H9 (cell line): ENCODE measurements at regions not wholly inside any gene's neighbourhood (a gene's known extent, or its start where the extent isn't known, plus 50 kb on each side); places are given as distances from the start of the nearest gene placed in this dataset.

Source experiments
- DNase-seq: peaks from one replicate; pipeline ENCODE4 v3.0.0-alpha.2; 2017
- H2AFZ ChIP-seq: one replicate; pipeline ENCODE4 v1.6.1; 2013; ENCODE audit warnings: mild to moderate bottlenecking, low read length, control low read depth, moderate library complexity
- H2AK5ac ChIP-seq: 2 replicates; pipeline ENCODE4 v1.6.1; 2013; ENCODE audit warnings: low read length, control low read depth, mixed read lengths; ENCODE audit not compliant: insufficient read length
- H2BK120ac ChIP-seq: one replicate; pipeline ENCODE4 v1.6.1; 2013; ENCODE audit warnings: low read depth, mild to moderate bottlenecking, low read length, control low read depth, inconsistent platforms; ENCODE audit not compliant: poor library complexity, severe bottlenecking
- H2BK12ac ChIP-seq: 2 replicates; pipeline ENCODE4 v1.6.1; 2013; ENCODE audit warnings: low read length, control low read depth, mixed read lengths, low read depth; ENCODE audit not compliant: insufficient read length
- H2BK15ac ChIP-seq: 2 replicates; pipeline ENCODE4 v1.6.1; 2013; ENCODE audit warnings: low read depth, low read length, control low read depth
- H2BK20ac ChIP-seq: one replicate; pipeline ENCODE4 v1.6.1; 2013; ENCODE audit warnings: low read depth, mild to moderate bottlenecking, low read length, control low read depth, inconsistent platforms; ENCODE audit not compliant: poor library complexity, severe bottlenecking
- H2BK5ac ChIP-seq: 2 replicates; pipeline ENCODE4 v1.6.1; 2013; ENCODE audit warnings: low read length, control low read depth, mixed read lengths; ENCODE audit not compliant: insufficient read length
- H3K14ac ChIP-seq: 2 replicates; pipeline ENCODE4 v1.6.1; 2013; ENCODE audit warnings: low read length, control low read depth; ENCODE audit not compliant: insufficient read depth
- H3K18ac ChIP-seq: 2 replicates; pipeline ENCODE4 v1.6.1; 2013; ENCODE audit warnings: low read depth, mild to moderate bottlenecking, mixed read lengths, low read length, control low read depth; ENCODE audit not compliant: insufficient read length
- H3K23ac ChIP-seq: 2 replicates; pipeline ENCODE4 v1.6.1; 2013; ENCODE audit warnings: low read length, control low read depth, mixed read lengths, low read depth; ENCODE audit not compliant: insufficient read length
- H3K23me2 ChIP-seq: 2 replicates; pipeline ENCODE4 v1.6.1; 2013; ENCODE audit warnings: low read depth, mild to moderate bottlenecking, mixed read lengths, low read length, control low read depth; ENCODE audit not compliant: insufficient read length, poor library complexity, severe bottlenecking
- H3K27ac ChIP-seq: 2 replicates; pipeline ENCODE4 v1.5.1; 2013; ENCODE audit warnings: low read length, control low read depth, mixed read lengths, low read depth; ENCODE audit not compliant: insufficient read length
- H3K27me3 ChIP-seq: 2 replicates; pipeline ENCODE4 v1.6.1; 2013; ENCODE audit warnings: low read length, control low read depth, inconsistent platforms; ENCODE audit not compliant: insufficient read depth
- H3K4ac ChIP-seq: 2 replicates; pipeline ENCODE4 v1.6.1; 2013; ENCODE audit warnings: low read depth, mild to moderate bottlenecking, control low read depth, inconsistent platforms, low read length, moderate library complexity
- H3K4me1 ChIP-seq: 2 replicates; pipeline ENCODE4 v1.6.1; 2013; ENCODE audit warnings: low read length, control low read depth, inconsistent platforms; ENCODE audit not compliant: insufficient read depth
- H3K4me2 ChIP-seq: 2 replicates; pipeline ENCODE4 v1.6.1; 2013; ENCODE audit warnings: low read length, control low read depth, mixed read lengths; ENCODE audit not compliant: insufficient read length, insufficient read depth
- H3K56ac ChIP-seq: 2 replicates; pipeline ENCODE4 v1.6.1; 2013; ENCODE audit warnings: low read depth, mild to moderate bottlenecking, mixed read lengths, low read length, control low read depth; ENCODE audit not compliant: insufficient read length
- H3K79me1 ChIP-seq: 2 replicates; pipeline ENCODE4 v1.6.1; 2013; ENCODE audit warnings: low read depth, mild to moderate bottlenecking, moderate library complexity, low read length, control low read depth, inconsistent platforms; ENCODE audit not compliant: insufficient read depth, poor library complexity, severe bottlenecking
- H3K79me2 ChIP-seq: 2 replicates; pipeline ENCODE4 v1.6.1; 2013; ENCODE audit warnings: low read length, control low read depth, inconsistent platforms; ENCODE audit not compliant: insufficient read depth
- H3K9ac ChIP-seq: 2 replicates; pipeline ENCODE4 v1.6.1; 2013; ENCODE audit warnings: low read length, control low read depth, mixed read lengths; ENCODE audit not compliant: insufficient read length; ENCODE audit errors: extremely low read depth
- H3K9me3 ChIP-seq: one replicate; pipeline ENCODE4 v1.6.1; 2013; ENCODE audit warnings: low read depth, low read length, inconsistent platforms; ENCODE audit not compliant: control insufficient read depth
- H3T11ph ChIP-seq: one replicate; pipeline ENCODE4 v1.6.1; 2013; ENCODE audit warnings: mild to moderate bottlenecking, low read length, control low read depth, inconsistent platforms
- H4K20me1 ChIP-seq: one replicate; pipeline ENCODE4 v1.6.1; 2013; ENCODE audit not compliant: control insufficient read depth, insufficient read length, insufficient read depth
- H4K5ac ChIP-seq: 2 replicates; pipeline ENCODE4 v1.6.1; 2013; ENCODE audit warnings: low read depth, mild to moderate bottlenecking, mixed read lengths, low read length, control low read depth; ENCODE audit not compliant: insufficient read length
- H4K8ac ChIP-seq: replicated peaks from 2 replicates; pipeline ENCODE4 v1.6.1; 2013; ENCODE audit warnings: low read length, control low read depth, mixed read lengths, low read depth; ENCODE audit not compliant: insufficient read length
- H4K91ac ChIP-seq: 2 replicates; pipeline ENCODE4 v1.6.1; 2013; ENCODE audit warnings: low read depth, mild to moderate bottlenecking, moderate library complexity, mixed read lengths, low read length, control low read depth; ENCODE audit not compliant: insufficient read length
- H3K27ac Mint-ChIP-seq, 3 experiments: 2 replicates in 2 of 3; 3 replicates in 1 of 3; pipeline ENCODE4 v1.8.0; 2020 to 2021; ENCODE audit warnings: mixed read lengths in 3 of 3, mild to moderate bottlenecking in 1 of 3, moderate library complexity in 1 of 3
- H3K27me3 Mint-ChIP-seq: 2 replicates; pipeline ENCODE4 v1.8.0; 2021; ENCODE audit warnings: low read depth, mild to moderate bottlenecking, moderate library complexity, mixed read lengths
- H3K36me3 Mint-ChIP-seq, 3 experiments: 2 replicates in 2 of 3; 3 replicates in 1 of 3; pipeline ENCODE4 v1.8.0; 2020 to 2021; ENCODE audit warnings: low read depth in 3 of 3, mixed read lengths in 3 of 3; ENCODE audit not compliant: insufficient read depth in 1 of 3
- H3K4me1 Mint-ChIP-seq, 2 experiments: 2 replicates each; pipeline ENCODE4 v1.8.0; 2020; ENCODE audit warnings: mixed read lengths in 2 of 2
- H3K4me3 Mint-ChIP-seq, 2 experiments: 2 replicates in 1 of 2; 3 replicates in 1 of 2; pipeline ENCODE4 v1.8.0; 2020 to 2021; ENCODE audit warnings: mild to moderate bottlenecking in 2 of 2, mixed read lengths in 2 of 2, moderate library complexity in 1 of 2
- H3K9me3 Mint-ChIP-seq, 2 experiments: 2 replicates in 1 of 2; 3 replicates in 1 of 2; pipeline ENCODE4 v1.8.0; 2020; ENCODE audit warnings: mild to moderate bottlenecking in 2 of 2, mixed read lengths in 2 of 2, moderate library complexity in 1 of 2
- CTCF ChIP-seq: fragments of 200-600 bp; sonication (generic); conservative IDR thresholded peaks from 3 replicates; pipeline ENCODE4 v1.8.0; 2021; ENCODE audit warnings: antibody characterized with exemption, mild to moderate bottlenecking
- WGBS: extraction: QIAGEN DNeasy Blood & Tissue Kit; methylation state at CpG from one replicate; pipeline ENCODE4 v1.1.7; 2013; ENCODE audit warnings: missing lambda C conversion rate, low lambda C conversion rate, mixed read lengths; ENCODE audit not compliant: insufficient read length; ENCODE audit errors: extremely low coverage; 5-methylcytosine and 5-hydroxymethylcytosine counted together

GRCh38 chr15:98560338-98560737 lies 88.0 kb upstream of the IGF1R start:
- H3K4me3 Mint-ChIP-seq, result no peak overlapping the region
- no CpG with 5 or more reads among the region's 5 CpGs for WGBS
- H3K79me2 ChIP-seq, result no peaks in the 10 kb centered on the region
- H2BK120ac ChIP-seq, result no peak overlapping the region
- H3K9me3 Mint-ChIP-seq, result no peaks in the 10 kb centered on the region; a peak in 1 of 5 replicates
- H3K27ac Mint-ChIP-seq, result no peak overlapping the region
- no peaks in the 10 kb centered on the region for H3K27me3 ChIP-seq
- no peaks in the 10 kb centered on the region for H3K36me3 Mint-ChIP-seq
- no peak overlapping the region for H3K4ac ChIP-seq
- no peak overlapping the region for H3K18ac ChIP-seq
- no peak overlapping the region for H2BK12ac ChIP-seq
- no peaks in the 10 kb centered on the region for H3K79me1 ChIP-seq
- DNase-seq, result no peak
- H3K14ac ChIP-seq, result no peak overlapping the region
- no peak overlapping the region for H4K91ac ChIP-seq
- H2BK15ac ChIP-seq, result no peak overlapping the region
- no peak overlapping the region for H2AFZ ChIP-seq
- no peak overlapping the region for H3K56ac ChIP-seq
- H3K23ac ChIP-seq, result no peak overlapping the region
- no peak for TF ChIP-seq CTCF
- H3K9me3 ChIP-seq, result no peaks in the 10 kb centered on the region
- no peaks in the 10 kb centered on the region for H4K20me1 ChIP-seq
- H4K5ac ChIP-seq, result no peak overlapping the region
- no peak overlapping the region for H3K4me2 ChIP-seq
- H2BK5ac ChIP-seq, result no peak overlapping the region
- no peak overlapping the region for H3T11ph ChIP-seq
- no peaks in the 10 kb centered on the region; the same call in 1 of the 2 replicates for H3K27me3 Mint-ChIP-seq
- no peak overlapping the region for H2BK20ac ChIP-seq
- no peak overlapping the region for H3K9ac ChIP-seq
- H3K4me1 ChIP-seq, result peaks cover 7% of the 10 kb centered on the region; the same call in 1 of the 2 replicates
- H2AK5ac ChIP-seq, result no peak overlapping the region
- no peak overlapping the region for H3K27ac ChIP-seq
- no peak overlapping the region for H4K8ac ChIP-seq
- no peaks in the 10 kb centered on the region for H3K23me2 ChIP-seq
- H3K4me1 Mint-ChIP-seq, result peaks cover 26 to 30% of the 10 kb centered on the region in 2 experiments
